Chondrocyte (in vitro differentiated cells): ENCODE measurements at regions not wholly inside any gene's neighbourhood (a gene's known extent, or its start where the extent isn't known, plus 50 kb on each side); places are given as distances from the start of the nearest gene placed in this dataset.

Experiments
- DNase-seq: peaks from one replicate; pipeline ENCODE4 v3.0.0; 2021; ENCODE audit warnings: mixed read lengths, low spot score
- H3K27ac Mint-ChIP-seq: one replicate; pipeline ENCODE4 v1.8.0; 2021; ENCODE audit warnings: mild to moderate bottlenecking, moderate library complexity, mixed read lengths; ENCODE audit not compliant: unreplicated experiment
- H3K27me3 Mint-ChIP-seq: 2 replicates; pipeline ENCODE4 v1.8.0; 2021; ENCODE audit warnings: low read depth, mixed read lengths
- H3K36me3 Mint-ChIP-seq: 2 replicates; pipeline ENCODE4 v1.8.0; 2021; ENCODE audit warnings: low read depth, mixed read lengths
- H3K4me1 Mint-ChIP-seq: 2 replicates; pipeline ENCODE4 v1.8.0; 2021; ENCODE audit warnings: low read depth, mild to moderate bottlenecking, mixed read lengths
- H3K4me3 Mint-ChIP-seq: one replicate; pipeline ENCODE4 v1.8.0; 2021; ENCODE audit warnings: mild to moderate bottlenecking, moderate library complexity, mixed read lengths; ENCODE audit not compliant: unreplicated experiment
- H3K9me3 Mint-ChIP-seq: 2 replicates; pipeline ENCODE4 v1.8.0; 2021; ENCODE audit warnings: low read depth, mixed read lengths
- TF ChIP-seq, protein P1 (sequence below): fragments of 200-600 bp; sonication (generic); IDR thresholded peaks from 2 replicates; pipeline ENCODE4 v1.5.0; 2021; ENCODE audit warnings: antibody characterized with exemption, mild to moderate bottlenecking, moderate library complexity

DNA sequence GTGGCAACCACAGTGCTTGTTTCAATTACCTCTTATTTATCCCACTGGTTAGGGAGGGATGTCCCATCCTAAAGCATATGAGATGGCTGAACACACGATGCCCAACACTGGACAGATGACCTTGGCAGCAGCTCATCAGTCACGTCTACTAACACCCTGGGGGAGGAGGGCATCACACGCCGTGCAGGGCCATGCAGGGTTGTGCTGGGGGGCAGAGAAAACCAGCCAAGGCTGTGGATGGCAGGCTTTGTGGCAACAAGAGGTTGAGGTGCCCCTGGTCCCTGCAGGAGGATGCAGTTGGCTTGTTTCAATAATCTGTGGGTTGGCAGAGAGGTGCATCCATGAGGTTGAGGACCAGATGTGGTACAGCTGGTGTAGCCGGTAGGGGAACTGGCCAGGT is 293.7 kb upstream of the SULF2 start:
- Mint-ChIP-seq H3K36me3 (peaks cover 5% of the 10 kb centered on the region), H3K27me3 (peaks cover 51% of the 10 kb centered on the region), H3K4me1 (peaks cover 3% of the 10 kb centered on the region), H3K27ac (no peak overlapping the region), H3K4me3 (no peak overlapping the region), H3K9me3 (peaks cover 4% of the 10 kb centered on the region)
- TF ChIP-seq, protein P1, sequence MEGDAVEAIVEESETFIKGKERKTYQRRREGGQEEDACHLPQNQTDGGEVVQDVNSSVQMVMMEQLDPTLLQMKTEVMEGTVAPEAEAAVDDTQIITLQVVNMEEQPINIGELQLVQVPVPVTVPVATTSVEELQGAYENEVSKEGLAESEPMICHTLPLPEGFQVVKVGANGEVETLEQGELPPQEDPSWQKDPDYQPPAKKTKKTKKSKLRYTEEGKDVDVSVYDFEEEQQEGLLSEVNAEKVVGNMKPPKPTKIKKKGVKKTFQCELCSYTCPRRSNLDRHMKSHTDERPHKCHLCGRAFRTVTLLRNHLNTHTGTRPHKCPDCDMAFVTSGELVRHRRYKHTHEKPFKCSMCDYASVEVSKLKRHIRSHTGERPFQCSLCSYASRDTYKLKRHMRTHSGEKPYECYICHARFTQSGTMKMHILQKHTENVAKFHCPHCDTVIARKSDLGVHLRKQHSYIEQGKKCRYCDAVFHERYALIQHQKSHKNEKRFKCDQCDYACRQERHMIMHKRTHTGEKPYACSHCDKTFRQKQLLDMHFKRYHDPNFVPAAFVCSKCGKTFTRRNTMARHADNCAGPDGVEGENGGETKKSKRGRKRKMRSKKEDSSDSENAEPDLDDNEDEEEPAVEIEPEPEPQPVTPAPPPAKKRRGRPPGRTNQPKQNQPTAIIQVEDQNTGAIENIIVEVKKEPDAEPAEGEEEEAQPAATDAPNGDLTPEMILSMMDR, result no peak
- no peak for DNase-seq

DNA sequence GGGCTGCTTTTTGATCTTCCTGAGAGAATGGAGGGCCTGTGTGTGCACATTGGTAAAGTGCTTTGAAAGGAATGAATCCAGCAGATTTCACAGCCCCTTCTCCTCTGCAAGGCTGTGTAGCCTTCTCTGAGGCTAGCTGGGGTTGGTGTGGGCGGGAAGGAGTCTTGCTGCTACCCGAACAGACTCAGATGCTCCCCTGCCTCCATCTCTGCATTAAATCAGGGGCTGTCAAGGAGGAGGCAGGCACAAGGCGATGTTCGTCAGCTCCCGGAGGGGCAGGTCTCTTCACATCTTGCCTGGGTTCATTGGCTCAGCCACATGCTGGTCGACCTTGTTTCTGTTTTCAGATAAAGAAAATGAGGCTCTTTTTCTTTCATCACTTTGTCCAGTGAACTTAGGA is 291.5 kb upstream of the SULF2 start:
- no peak for DNase-seq
- Mint-ChIP-seq H3K4me3 (no peak overlapping the region), H3K27me3 (peaks cover 54% of the 10 kb centered on the region), H3K36me3 (peaks cover 3% of the 10 kb centered on the region), H3K9me3 (no peaks in the 10 kb centered on the region), H3K4me1 (peaks cover 3% of the 10 kb centered on the region), H3K27ac (no peak overlapping the region)
- TF ChIP-seq, protein P1, result no peak

DNA sequence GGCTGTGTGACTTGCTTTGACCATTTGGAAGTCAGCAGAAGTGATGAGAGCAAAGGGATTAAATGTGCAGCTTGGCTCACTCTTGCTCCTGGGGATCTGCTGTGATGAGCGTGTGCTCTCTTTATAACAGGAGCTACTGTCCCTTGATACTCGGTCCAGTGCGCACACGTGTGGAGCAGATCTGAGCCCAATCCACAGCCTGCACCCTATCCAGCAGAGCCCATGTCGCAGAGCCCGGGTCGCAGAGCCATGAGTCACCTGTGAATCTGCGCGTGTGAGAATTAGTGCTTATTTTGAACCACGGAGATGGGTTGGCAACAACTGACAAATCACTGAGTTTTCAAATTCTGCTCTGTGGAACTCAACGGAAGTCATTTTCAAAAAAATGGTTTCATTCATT is 291.0 kb upstream of the SULF2 start:
- Mint-ChIP-seq H3K4me1 (peaks cover 4% of the 10 kb centered on the region), H3K36me3 (peaks cover 3% of the 10 kb centered on the region), H3K27me3 (peaks cover 54% of the 10 kb centered on the region), H3K9me3 (no peaks in the 10 kb centered on the region), H3K4me3 (no peak overlapping the region), H3K27ac (no peak overlapping the region)
- DNase-seq, result no peak
- TF ChIP-seq, protein P1, result no peak

DNA sequence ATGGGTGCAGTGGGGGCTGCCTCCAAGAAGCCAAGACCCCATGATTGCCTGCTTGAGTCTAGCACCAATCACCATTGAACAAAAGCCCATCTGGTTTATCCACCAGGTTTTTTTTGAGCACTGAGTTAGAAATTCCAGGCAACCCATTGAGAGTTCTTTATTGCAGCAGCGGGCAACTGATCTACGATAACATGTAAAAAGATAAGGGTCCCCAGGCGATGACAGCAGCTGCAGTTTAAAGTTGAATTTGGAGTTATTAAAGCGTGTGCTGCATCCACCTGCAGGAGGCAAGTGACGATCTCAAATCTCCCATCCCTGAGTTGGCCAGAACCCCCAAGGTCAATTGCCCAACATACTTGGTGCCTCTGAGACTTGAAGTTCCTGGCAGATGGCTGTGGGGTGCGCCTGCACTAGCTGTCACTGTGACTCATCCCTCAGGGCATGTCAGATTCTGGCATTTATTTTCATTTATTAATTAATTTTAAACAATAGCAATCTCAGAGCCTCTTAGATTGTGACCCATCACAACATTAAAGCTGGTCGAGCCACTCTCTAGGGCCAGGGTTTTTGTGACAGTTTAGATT is 290.4 kb upstream of the SULF2 start:
- Mint-ChIP-seq H3K4me3 (no peak overlapping the region), H3K27me3 (peaks cover 57% of the 10 kb centered on the region), H3K9me3 (no peaks in the 10 kb centered on the region), H3K36me3 (peaks cover 3% of the 10 kb centered on the region), H3K27ac (no peak overlapping the region), H3K4me1 (peaks cover 10% of the 10 kb centered on the region)
- no peak for DNase-seq
- TF ChIP-seq, protein P1, result no peak

DNA sequence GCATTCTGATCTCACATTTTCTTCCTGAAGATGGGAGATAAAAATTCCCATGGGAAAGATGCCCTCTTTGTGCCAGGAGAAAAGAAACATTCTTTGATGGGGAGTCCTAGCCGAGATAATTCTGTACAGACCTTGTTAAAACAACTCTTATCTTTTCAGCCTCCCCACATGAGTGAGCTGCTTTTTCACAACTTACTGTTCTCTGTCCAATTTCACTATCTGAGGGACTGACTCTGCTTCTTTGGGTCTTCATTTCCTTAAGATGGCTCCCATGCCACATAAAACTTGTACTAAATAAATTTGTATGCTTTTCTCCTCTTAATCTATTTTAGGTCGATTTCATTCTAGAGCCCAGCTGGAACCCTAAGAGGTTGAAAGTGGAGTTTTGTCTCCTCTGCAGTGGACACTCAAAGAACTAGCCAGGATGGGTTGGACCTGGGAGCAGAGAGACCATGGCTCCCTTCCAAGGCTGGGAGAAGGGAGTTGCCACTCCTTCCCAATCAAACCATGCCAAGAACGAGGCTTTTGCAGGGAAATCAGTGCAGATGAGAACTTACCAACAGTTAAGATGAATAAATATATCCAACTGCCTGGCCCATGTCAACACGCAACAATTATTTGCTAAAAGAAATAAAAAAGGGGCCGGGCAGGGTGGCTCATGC is 285.8 kb upstream of the SULF2 start:
- TF ChIP-seq, protein P1, result no peak
- peaks cover 19% of the 10 kb centered on the region for H3K4me1 Mint-ChIP-seq
- no peak overlapping the region for H3K27ac Mint-ChIP-seq
- no peak for DNase-seq
- no peak overlapping the region for H3K4me3 Mint-ChIP-seq
- H3K9me3 Mint-ChIP-seq, result peaks cover 3% of the 10 kb centered on the region
- peaks cover 1% of the 10 kb centered on the region for H3K36me3 Mint-ChIP-seq
- H3K27me3 Mint-ChIP-seq, result peaks cover 32% of the 10 kb centered on the region
